NT2/D1 (cell line): ENCODE measurements at regions not wholly inside any gene's neighbourhood (a gene's known extent, or its start where the extent isn't known, plus 50 kb on each side); places are given as distances from the start of the nearest gene placed in this dataset.

ENCODE experiments used
- SUZ12 ChIP-seq: IDR thresholded peaks from 2 replicates; pipeline ENCODE4 v1.6.1; 2011; ENCODE audit not compliant: insufficient read length, insufficient read depth; ENCODE audit errors: extremely low read depth
- YY1 ChIP-seq: IDR thresholded peaks from 2 replicates; pipeline ENCODE4 v1.6.1; 2011; ENCODE audit not compliant: insufficient read length, insufficient read depth
- ZNF274 ChIP-seq: IDR thresholded peaks from 2 replicates; pipeline ENCODE4 v1.6.1; 2011; ENCODE audit warnings: mild to moderate bottlenecking, low read depth, low read length

GRCh38 chr21:31497914-31498313 lies 153.9 kb upstream of the TIAM1 start:
- TF ChIP-seq SUZ12: no peak
- no peak for TF ChIP-seq YY1
- no peak for TF ChIP-seq ZNF274
